A673 (cell line): ENCODE measurements at regions not wholly inside any gene's neighbourhood (a gene's known extent, or its start where the extent isn't known, plus 50 kb on each side); places are given as distances from the start of the nearest gene placed in this dataset.

Source experiments
- CTCF ChIP-seq: fragments of 300-800, 200-600 bp; sonication (generic); conservative IDR thresholded peaks from 2 replicates; pipeline ENCODE4 v1.5.1; 2017; ENCODE audit warnings: low read depth, mild to moderate bottlenecking, antibody characterized with exemption, low read length, moderate library complexity, mixed read lengths
- EZH2 ChIP-seq: fragments of 200-600 bp; sonication (generic); IDR thresholded peaks from 2 replicates; pipeline ENCODE4 v1.6.1; 2017; ENCODE audit warnings: borderline replicate concordance, low read depth, mild to moderate bottlenecking, mixed read lengths, antibody characterized with exemption, low read length; ENCODE audit not compliant: poor library complexity, severe bottlenecking

- TF ChIP-seq CTCF = no peak
- TF ChIP-seq EZH2 = no peak
Observed at GRCh38 chr10:4678951-4679671, 146.9 kb upstream of the AKR1E2 start.
